HG03520 (cell line): ENCODE measurements at regions not wholly inside any gene's neighbourhood (a gene's known extent, or its start where the extent isn't known, plus 50 kb on each side); places are given as distances from the start of the nearest gene placed in this dataset.

Experiments
- ATAC-seq: cut with Tn5 transposase; IDR thresholded peaks from one replicate; pipeline ENCODE4 v1.9.1; 2021; ENCODE audit warnings: mild to moderate bottlenecking, moderate library complexity; ENCODE audit not compliant: unreplicated experiment

DNA sequence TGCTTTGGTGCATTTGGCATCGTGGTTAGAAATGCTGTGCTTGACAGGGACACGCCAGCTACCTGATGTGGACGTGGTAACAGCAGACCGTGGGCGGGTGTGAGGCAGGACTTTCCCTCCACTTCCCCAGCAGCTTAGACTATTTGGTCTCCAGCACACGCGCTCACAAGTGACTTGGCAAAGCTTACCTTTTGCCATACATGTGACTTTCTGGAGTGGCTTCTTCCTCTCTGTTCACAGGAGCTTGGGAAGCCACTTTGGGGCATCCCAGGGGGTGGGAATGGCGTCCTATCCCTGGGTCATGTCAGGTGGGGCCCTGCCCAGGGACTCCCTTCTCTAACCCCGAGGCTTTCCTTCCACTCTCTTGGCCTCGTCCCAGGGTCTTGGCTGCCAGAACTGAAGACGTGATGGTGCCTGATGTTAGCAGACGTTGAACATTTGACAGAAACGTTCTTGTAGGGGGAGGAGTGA, 228.7 kb upstream of the KLF6 start:
- no peak for ATAC-seq

DNA sequence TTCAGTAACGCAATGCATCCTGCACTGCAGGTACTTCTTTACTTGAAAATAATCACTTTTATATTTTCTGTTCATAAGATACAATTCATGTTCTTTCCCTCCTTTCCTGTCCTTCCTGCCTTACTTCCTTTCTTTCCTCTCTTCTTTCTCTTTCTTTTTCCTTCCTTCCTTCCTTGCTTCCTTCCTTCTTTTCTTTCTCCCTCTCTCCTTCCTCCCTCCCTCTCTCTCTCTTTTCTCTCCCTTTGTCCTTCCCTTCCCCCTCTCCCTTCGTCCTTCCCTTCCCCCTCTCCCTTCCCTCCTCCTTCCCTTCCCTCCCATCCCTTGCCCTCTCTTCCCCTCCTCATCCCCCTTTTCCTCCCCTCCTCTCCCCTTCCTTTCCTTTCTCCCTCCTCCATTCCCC, 227.8 kb upstream of the KLF6 start:
- no peak for ATAC-seq

DNA sequence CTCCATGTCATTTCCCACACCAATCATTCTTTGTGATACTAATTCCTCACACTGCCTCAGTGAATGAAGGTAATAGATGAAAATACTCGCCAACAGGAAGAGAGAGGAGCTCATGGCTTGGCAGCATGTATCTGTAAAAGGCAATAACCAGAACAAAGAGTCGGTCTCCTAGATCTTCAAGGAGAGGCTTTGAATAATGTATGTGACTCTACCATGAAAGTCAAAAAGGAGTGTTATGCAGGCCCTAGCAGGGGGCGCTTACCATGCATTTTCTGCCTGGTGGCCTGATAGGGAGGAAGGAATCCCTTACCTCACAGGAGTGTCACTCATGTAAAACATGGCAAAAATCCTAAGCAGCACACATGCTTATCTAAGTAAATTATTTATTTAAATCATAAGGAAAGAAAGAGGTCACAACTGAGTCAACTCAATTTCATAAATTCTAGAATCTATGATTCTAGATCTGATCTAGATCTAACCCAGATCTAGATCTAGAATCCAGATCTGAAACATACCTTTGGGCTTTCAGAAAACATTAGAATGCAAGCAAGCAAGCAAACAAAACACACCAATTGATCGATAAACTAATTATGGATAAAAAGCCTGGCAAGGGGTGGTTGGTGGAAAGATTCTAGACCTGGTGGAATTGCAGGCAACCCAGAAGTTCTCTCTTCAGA, 226.3 kb upstream of the KLF6 start:
- ATAC-seq = no peak

DNA sequence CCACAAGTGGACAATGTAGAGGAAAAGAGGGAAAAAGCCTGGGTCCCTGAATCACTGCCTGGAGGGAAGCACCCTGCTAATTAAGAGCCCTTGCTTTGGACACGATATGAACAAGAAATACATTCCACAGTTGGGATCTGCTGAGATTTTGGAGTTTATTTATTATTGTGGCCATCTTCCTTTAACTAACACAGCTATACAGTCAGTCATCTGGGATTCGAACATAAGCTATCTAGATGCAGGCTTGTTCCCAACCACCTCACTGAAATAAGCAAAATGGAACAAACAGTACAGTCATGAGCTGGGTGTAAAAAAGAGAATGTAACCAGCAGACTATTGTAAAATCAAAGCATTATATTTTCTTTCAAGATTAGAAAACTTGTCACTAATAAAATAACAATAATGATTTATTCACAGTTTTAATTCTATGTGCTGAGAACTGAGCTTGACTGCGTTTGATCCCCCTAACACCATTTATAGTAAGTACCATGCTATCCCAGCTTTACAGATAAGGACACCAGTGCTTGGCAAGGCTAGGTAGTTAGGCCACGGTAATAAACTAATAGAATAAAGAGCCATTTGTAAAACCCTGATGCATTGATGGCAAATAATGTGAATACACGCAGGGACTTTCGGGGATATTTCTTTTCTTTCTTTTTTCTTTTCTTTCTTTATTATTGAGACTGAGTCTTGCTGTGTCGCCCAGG, 223.8 kb upstream of the KLF6 start:
- ATAC-seq = no peak

DNA sequence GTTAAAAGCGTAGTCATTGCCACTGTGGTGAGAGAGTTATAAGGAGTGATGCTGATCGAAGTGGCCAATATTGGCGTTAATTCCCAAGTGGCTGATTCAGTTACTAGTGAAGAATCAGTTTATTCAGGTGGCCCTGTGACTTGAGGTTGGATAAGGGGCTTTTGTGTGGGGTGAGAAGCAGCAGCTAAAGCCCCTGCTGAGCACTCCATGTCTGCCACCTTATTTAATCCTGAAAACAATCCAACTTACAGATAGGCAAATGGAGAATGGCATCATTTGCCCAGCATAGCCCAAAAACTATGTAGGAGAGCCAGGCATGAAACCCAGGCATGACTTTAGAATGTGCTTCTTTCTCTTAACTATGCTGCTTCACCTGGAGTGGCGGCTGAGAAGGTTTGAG, 222.8 kb upstream of the KLF6 start:
- ATAC-seq = no peak

DNA sequence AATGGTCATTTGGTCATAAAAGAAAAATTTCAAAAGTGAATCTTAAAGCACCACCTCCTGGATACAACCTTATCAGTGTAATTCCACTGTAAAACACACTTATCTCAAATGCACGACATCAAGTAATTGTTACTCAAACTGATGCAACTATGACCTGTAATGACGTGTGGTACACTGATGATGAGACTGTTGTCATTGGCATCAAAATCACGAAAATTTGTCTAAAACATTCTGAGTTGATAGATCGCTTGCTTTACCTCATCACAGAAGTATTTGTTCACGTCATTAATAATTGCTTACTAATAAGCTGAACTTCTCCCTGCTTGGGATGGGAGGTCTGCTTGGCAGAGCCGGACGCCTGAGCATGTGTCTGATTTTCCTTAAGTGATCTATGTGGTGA, 221.8 kb upstream of the KLF6 start:
- no peak for ATAC-seq

DNA sequence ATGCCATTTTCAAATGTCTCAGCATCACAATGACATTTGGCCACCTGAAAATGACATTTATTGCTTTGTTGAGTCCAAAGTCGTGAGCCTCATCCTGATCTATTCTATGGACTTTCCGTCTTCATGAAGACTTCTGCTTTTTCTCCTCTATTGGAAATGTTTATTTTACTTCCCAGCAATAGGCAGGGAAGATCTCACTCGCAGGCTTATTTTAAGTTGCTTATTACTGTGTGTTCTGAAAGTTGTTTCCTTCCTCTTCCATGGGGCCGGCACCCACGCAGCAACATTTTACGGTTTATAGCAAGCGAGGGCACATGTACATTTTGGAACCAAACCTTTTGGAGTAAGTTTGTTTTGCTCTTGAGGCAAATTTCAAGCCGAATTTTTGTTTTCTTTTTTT, 221.0 kb upstream of the KLF6 start:
- no peak for ATAC-seq

DNA sequence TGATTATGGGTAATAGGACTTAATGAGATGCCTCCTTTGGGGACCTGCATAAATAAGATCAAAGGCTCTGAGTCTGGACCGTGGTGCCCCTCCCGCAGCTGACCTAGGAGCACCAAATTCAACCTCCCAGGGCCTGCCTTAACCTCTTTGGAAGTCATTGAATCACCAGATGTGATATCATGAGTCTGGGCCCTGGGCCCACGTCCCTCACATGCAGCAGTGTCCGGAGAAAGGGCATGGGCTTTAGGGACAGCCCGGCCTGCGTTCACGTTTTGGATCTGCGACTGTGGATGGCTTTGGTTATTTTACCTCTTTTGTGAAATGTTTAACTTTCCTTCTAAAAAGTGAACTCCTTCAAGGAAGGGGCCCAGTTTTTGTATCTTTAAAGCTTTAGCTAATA, 220.0 kb upstream of the KLF6 start:
- no peak for ATAC-seq

DNA sequence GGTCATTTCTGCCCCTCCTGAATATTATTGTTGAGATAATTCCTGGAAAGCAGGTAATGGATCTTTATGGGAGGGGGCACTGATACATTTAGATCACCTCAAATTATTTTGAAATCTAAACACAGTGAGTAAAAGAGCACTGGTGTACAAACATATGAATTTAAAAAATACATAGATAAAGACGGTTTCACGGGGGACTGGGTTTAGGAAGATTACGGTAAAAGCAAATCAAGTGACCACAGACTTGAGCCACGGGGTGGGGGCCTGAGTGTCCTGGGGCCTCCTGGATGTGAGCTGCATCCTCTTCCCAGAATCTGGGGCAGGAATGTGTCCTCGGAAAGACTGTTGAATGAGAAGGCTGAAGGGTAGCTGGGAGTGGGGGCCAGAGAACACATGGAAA, 219.1 kb upstream of the KLF6 start:
- no peak for ATAC-seq

DNA sequence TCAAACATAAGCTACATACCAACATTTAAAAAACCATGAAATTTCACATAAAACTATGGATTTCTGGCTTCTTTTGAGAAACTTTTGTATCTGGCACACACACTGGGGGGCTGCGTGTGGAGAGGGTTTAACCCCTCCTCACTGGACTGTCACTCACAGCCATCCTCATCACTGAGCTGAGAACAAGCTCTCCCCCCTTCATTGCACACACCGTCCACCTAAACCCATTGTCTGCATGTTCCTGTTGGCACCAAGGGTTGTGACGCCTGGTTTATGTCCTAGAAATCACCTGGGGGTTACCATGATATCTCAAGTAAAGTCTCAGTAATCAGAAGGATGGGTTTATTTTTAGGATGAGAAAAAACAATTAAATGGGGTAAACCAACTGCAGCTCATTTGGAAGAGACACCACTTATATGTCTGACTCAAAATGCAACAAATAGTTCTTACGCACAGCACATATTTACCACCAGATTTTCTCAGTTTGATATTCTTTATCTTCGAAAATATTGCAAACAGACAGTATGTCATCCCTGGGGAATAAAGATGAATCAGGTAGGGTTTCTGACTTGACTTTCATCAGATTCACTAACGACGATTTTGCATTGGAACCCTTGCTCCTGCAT, 218.5 kb upstream of the KLF6 start:
- no peak for ATAC-seq

DNA sequence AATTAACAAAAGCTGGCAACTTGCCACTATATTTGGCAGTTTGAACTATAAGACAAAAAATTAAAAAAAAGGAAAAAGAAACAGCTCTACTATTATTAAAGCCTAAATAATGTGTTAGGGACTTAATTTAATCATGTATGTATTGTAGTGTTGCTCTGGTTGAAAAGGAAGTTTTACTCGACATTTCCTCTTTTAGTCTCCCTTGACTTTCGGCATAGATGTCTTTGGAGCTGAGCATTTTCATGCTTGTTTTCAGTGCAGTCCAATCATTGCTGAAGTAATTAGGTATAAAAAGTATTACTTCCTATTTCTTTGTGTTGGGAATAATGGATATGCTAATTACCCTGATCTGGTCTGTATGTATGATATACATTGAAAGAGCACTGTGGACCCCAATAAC, 216.8 kb upstream of the KLF6 start:
- ATAC-seq = no peak

DNA sequence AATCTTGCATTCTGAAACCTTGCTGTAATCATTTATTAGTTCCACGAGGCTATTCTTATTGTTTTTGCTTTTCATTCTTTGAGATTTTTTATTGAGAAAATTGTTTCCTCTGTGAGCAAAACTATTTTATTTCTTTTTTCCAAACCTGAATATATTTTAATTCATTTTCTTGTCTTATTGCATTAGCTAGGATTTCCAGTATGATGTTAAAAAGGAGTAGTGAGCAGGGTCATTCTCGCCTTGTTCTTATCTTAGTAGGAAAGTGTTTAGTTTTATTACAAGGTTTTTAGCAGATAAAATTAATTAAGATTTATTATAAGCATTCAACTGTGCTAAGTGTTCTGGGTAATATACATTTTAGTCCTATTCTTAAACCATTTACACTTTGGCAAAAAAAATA, 214.6 kb upstream of the KLF6 start:
- ATAC-seq = no peak

DNA sequence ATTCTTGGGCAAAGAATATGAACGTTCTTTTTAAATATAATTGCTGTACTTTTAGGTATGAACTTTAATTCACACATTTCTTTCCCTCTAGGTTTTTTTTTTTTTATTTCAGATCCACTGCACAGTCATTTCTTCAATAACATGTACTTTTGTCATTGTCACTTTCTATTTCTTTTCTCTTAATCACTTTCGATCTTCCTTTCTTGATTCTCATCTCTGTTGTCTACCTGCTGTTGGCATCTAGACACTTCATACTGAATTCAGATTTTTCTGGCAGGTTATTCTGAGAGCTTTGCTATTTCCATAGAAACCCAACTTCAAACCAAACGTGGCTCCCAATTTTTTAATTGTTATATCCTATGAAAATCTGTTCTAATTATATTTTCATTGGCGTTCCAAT, 211.7 kb upstream of the KLF6 start:
- no peak for ATAC-seq

DNA sequence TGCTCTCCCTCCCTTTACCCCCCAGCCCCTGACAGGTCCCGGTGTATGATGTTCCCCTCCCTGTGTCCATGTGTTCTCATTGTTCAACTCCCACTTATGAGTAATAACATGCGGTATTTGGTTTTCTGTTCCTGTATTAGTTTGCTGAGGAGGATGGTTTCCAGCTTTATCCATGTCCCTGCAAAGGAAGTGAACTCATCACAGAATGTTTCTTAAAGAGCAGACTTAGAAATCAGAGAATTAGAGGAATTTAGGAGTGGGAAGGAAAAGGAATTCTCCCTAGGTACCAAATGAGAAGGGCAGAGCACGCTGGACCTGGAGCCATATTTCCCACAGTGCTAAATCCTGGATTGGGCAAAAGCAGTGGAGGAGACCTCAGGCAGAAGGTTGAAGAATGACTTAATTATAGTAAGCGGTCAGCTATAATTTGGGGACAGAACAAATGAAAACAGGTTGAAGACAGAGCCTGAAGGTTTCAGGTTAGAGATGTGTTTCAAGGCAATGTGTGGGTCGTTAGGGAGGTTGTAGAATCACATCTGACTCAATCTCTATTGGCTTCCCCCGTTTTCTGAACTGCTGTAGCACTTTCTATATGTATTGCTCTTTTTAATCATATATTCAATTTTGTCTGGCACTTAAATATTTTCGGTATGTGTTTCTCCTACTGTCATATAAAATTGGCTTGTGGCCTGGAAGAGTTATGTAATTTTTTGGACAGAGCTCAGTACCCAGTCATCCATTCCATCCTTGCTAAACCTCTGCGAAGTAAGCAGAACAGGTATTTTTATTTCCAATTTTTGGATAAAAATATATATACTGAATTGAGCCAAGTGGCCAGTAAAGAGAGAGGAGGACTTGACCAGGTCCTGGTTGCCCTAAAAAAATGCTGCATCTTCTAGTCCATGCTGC, 210.5 kb upstream of the KLF6 start:
- no peak for ATAC-seq

DNA sequence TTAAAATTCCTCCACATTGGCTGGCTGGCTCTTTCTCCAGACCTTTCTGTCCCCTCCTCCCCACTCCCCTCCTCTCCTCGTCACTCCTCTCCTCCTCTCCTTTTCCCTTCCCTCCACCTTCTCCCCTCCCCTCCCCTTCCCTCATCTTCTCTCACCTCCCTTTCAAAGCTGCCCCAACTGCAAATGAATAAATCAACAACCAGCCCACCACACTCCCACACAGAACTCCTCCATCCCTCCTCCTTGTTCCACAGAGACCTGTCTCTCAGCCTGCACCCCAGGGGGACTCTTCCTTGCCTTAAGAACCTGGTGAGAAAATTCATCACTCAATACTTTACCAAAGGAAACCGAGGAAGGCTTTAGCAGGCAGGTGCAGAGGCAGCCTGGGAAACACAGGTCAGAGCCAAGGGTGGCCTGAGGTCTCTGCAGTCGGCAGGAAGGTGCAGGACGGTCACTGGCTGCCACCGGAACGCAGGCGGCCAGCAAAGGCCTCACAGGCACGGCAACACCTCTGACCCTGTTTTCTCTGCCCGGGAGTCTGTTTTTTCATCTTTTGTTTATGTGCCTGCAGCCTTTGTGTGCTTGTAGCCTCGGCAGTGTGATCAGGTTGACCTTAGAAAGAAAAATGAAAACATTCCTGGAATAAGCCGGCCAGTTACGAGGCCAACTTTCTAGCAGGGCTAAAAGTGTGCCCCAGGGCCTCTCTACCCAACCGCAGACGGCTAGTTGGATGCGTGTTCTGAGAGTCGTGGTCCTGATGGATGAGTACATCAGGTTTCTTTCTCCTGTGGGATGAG, 207.6 kb upstream of the KLF6 start:
- ATAC-seq = no peak

DNA sequence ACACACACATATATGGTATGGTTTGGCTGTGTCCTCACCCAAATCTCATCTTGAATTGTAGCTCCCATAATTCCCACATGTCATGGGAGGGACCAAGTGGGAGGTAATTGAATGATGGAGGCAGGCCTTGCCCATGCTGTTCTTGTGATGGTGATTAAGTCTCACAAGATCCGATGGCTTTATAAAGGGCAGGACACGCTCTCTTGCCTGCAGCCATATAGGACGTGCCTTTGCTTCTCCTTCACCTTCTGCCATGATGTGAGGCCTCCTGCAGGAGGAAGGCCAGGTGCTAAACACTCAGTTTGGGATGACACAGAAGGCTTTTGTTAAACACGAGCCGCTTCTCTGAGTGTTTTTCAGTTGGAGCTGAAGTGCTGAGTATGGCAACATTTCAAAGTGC, 205.3 kb upstream of the KLF6 start:
- ATAC-seq = no peak

DNA sequence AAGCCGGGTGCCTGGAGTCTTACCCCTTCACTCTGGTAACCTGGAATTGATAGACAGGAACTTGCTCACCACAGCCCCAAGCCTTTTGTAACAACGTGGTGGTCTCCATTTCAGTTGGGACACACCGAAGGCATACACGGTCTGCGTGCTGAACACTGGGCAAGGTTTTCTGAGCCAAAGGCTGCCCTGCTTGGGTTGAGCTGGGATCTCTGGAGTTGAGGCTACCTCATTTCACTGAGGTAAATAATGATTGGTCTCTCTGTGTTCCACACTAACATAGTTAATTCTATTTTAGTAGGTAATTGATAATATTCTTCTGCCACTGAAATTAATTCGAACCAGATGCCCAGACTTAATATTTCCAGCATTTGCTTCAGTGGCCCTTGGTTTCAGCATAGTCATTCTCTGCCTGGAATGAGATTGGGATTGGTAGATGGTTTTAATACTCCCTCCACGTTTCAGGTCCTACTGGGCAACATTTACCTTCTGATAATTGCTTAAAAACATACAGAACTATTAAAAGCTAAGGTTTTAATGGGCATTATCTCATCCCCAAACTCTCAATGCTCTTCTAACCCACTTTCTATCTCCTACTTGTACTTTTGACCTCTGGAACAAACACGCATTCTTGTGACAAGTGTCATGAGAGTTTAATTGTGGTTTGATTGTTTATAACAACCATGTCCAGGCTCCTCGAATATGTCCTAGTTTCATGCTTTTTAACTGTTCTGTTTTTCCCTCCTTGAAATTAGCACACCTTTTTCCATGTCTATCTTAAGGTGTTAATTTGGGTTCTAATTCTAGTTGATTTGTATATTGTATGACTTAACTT, 202.3 kb upstream of the KLF6 start:
- no peak for ATAC-seq

DNA sequence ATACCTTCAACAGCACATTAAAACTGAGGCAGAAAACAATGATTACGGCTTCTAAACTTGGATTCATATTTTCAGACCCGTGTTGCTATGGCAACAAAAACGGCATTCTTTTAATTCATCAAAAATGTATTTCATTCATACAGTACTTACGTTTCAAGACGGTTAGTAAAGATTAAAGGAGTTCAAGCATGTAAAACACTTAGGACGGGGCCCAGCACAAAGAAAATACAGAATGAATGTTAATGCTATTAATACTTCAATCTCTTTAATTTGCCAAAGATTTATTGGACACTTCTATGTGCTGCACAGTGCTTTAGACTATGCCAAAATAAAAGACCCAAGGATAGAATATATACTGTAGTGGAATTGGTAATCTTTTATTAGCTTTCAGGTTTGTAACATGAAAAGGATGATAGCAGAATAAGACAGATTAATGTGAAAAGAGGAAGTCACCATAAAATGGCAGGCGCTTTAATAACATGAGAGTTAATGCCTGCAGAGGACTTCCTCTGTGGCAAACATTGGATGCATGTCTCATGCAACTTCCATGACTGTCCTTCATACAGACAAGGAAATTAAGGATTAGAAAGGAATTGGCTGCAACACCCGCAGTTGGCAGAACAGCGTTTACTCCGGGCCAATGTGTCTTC, 201.6 kb upstream of the KLF6 start:
- no peak for ATAC-seq
